ENCODE measurements at regions not wholly inside any gene's neighbourhood (a gene's known extent, or its start where the extent isn't known, plus 50 kb on each side); places are given as distances from the start of the nearest gene placed in this dataset.

GRCh38 chr7:13104128-13104527 lies 416.7 kb downstream of the ARL4A start:
- Mint-ChIP-seq H3K9me3 (peaks cover 4% of the 10 kb centered on the region), H3K36me3 (ENCODE audit: low read depth) (no peaks in the 10 kb centered on the region), H3K4me3 (no peak overlapping the region), H3K4me1 (no peaks in the 10 kb centered on the region), H3K27ac (no peak overlapping the region), H3K27me3 (ENCODE audit: low read depth) (no peaks in the 10 kb centered on the region)
- TF ChIP-seq, protein P1, sequence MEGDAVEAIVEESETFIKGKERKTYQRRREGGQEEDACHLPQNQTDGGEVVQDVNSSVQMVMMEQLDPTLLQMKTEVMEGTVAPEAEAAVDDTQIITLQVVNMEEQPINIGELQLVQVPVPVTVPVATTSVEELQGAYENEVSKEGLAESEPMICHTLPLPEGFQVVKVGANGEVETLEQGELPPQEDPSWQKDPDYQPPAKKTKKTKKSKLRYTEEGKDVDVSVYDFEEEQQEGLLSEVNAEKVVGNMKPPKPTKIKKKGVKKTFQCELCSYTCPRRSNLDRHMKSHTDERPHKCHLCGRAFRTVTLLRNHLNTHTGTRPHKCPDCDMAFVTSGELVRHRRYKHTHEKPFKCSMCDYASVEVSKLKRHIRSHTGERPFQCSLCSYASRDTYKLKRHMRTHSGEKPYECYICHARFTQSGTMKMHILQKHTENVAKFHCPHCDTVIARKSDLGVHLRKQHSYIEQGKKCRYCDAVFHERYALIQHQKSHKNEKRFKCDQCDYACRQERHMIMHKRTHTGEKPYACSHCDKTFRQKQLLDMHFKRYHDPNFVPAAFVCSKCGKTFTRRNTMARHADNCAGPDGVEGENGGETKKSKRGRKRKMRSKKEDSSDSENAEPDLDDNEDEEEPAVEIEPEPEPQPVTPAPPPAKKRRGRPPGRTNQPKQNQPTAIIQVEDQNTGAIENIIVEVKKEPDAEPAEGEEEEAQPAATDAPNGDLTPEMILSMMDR (IDR thresholded peaks at IDR 0.05; ENCODE audit: unreplicated experiment in 3 of 3), result no peak

- Mint-ChIP-seq H3K4me3 (no peak overlapping the region), H3K9me3 (peaks cover 4% of the 10 kb centered on the region), H3K27me3 (ENCODE audit: low read depth) (no peaks in the 10 kb centered on the region), H3K36me3 (ENCODE audit: low read depth) (no peaks in the 10 kb centered on the region), H3K27ac (no peak overlapping the region), H3K4me1 (no peaks in the 10 kb centered on the region)
- TF ChIP-seq, protein P1 (IDR thresholded peaks at IDR 0.05; ENCODE audit: unreplicated experiment in 3 of 3), result no peak
These were observed 417.8 kb downstream of the ARL4A start for GRCh38 chr7:13105209-13105608.

DNA sequence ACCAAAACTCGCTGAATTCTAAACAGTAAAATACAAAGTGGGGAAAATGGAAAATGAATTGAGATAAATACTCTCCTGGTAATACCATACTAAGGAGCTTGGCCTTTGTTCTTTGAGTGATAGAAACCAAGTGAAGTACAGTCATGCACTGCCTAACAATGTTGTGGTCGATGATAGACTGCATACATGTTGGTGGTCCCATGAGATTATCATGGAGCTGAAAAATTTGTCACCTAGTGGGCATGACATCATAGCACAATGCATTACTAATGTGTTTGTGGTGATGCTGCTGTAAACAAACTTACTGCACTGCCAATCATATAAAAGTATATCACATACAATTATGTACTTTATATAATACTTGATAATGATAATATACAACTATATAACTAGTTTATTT lies 419.1 kb downstream of the ARL4A start:
- no peaks in the 10 kb centered on the region for H3K4me1 Mint-ChIP-seq
- no peaks in the 10 kb centered on the region for H3K36me3 Mint-ChIP-seq (ENCODE audit: low read depth)
- H3K9me3 Mint-ChIP-seq, result peaks cover 4% of the 10 kb centered on the region
- H3K27ac Mint-ChIP-seq, result no peak overlapping the region
- TF ChIP-seq, protein P1 (IDR thresholded peaks at IDR 0.05; ENCODE audit: unreplicated experiment in 3 of 3), result no peak
- no peak overlapping the region for H3K4me3 Mint-ChIP-seq
- H3K27me3 Mint-ChIP-seq (ENCODE audit: low read depth), result no peaks in the 10 kb centered on the region

DNA sequence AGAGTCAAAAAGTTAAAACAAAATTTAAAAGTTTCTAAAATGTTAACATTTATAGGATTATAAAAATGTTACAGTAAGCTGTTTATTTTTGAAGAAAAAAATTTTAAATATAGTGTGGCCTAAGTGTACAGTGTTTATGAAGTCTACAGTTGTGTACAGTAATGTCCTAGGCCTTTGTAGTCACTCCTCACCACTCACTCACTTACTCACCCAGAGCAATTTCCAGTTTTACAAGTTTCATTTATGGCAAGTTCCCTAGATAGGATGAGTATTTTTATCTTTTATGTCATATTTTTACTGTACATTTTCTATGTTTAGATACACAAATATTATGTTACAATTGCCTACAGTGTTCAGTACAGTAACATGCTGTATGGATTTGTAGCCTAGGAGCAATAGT lies 419.9 kb downstream of the ARL4A start:
- no peaks in the 10 kb centered on the region for H3K27me3 Mint-ChIP-seq (ENCODE audit: low read depth)
- H3K4me3 Mint-ChIP-seq, result no peak overlapping the region
- TF ChIP-seq, protein P1 (IDR thresholded peaks at IDR 0.05; ENCODE audit: unreplicated experiment in 3 of 3), result no peak
- H3K27ac Mint-ChIP-seq, result no peak overlapping the region
- H3K9me3 Mint-ChIP-seq, result peaks cover 4% of the 10 kb centered on the region
- H3K36me3 Mint-ChIP-seq (ENCODE audit: low read depth), result no peaks in the 10 kb centered on the region
- no peaks in the 10 kb centered on the region for H3K4me1 Mint-ChIP-seq

DNA sequence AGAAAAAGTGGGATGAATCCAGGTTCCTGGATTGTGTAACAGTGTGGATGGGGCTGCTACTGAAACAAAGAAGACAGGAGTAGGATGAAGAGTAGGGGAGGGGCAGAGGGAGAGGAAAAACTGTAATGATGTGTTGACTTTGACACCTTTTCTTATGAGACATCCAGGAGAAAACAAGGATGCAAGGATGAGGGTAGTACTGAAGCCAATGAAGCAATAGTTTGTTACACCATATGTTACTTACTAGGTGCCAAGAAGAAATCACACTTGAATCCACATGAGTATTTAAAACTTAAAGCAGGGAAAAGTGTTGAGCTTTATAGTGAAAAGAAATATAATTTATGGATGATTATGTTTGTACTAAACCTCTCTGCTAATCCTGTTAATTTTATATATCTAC lies 420.6 kb downstream of the ARL4A start:
- Mint-ChIP-seq H3K9me3 (peaks cover 4% of the 10 kb centered on the region), H3K27me3 (ENCODE audit: low read depth) (no peaks in the 10 kb centered on the region), H3K27ac (no peak overlapping the region), H3K4me1 (no peaks in the 10 kb centered on the region), H3K4me3 (no peak overlapping the region), H3K36me3 (ENCODE audit: low read depth) (no peaks in the 10 kb centered on the region)
- TF ChIP-seq, protein P1 (IDR thresholded peaks at IDR 0.05; ENCODE audit: unreplicated experiment in 3 of 3), result no peak

- no peak overlapping the region for H3K4me3 Mint-ChIP-seq
These were observed 421.8 kb downstream of the ARL4A start for GRCh38 chr7:13109201-13109600.

More at GRCh38 chr7:13109201-13109600, 421.8 kb downstream of the ARL4A start:
- no peaks in the 10 kb centered on the region for H3K4me1 Mint-ChIP-seq
- peaks cover 4% of the 10 kb centered on the region for H3K9me3 Mint-ChIP-seq
- TF ChIP-seq, protein P1 (IDR thresholded peaks at IDR 0.05; ENCODE audit: unreplicated experiment in 3 of 3), result no peak
- no peaks in the 10 kb centered on the region for H3K36me3 Mint-ChIP-seq (ENCODE audit: low read depth)
- no peaks in the 10 kb centered on the region for H3K27me3 Mint-ChIP-seq (ENCODE audit: low read depth)
- no peak overlapping the region for H3K27ac Mint-ChIP-seq
